CD8-positive, alpha-beta memory T cell (primary cell): ENCODE measurements at regions not wholly inside any gene's neighbourhood (a gene's known extent, or its start where the extent isn't known, plus 50 kb on each side); places are given as distances from the start of the nearest gene placed in this dataset.
"Not testable (repeated sequence)": the region's sequence is repeated elsewhere in the genome, so short reads cannot be mapped to it uniquely, and the experiment has no call there.

Experiments used
- CTCF ChIA-PET: fragments of 350-600 bp; sonication (Branson Sonifier 250); formaldehyde crosslinking; loops from one replicate; lab custom pipeline; 2021; ENCODE audit warnings: antibody characterized with exemption; lab: Charles Lee
- POLR2A ChIA-PET: fragments of 350-600 bp; sonication (Branson Sonifier 250); formaldehyde crosslinking; loops from one replicate; lab custom pipeline; 2021; ENCODE audit warnings: antibody characterized with exemption; lab: Charles Lee
- DNase-seq, 5 donors: peaks; one replicate each; pipeline versions ENCODE4 v3.0.0 to v3.0.0-alpha.2; 2020 to 2022; ENCODE audit warnings: mixed read lengths in 1 of 5
- H3K27ac ChIP-seq: one replicate; pipeline ENCODE4 v1.7.0; 2013; ENCODE audit warnings: low read depth, mild to moderate bottlenecking, low read length, moderate library complexity
- H3K27me3 ChIP-seq: 2 replicates; pipeline ENCODE4 v1.7.0; 2013; ENCODE audit warnings: low read length, mild to moderate bottlenecking; ENCODE audit not compliant: insufficient read depth, poor library complexity, severe bottlenecking
- H3K36me3 ChIP-seq: 2 replicates; pipeline ENCODE4 v1.7.0; 2013; ENCODE audit warnings: mild to moderate bottlenecking, low read length, moderate library complexity; ENCODE audit not compliant: insufficient read depth
- H3K4me1 ChIP-seq: 2 replicates; pipeline ENCODE4 v1.7.0; 2013; ENCODE audit warnings: mild to moderate bottlenecking, low read length, moderate library complexity; ENCODE audit not compliant: insufficient read depth
- H3K4me3 ChIP-seq: 2 replicates; pipeline ENCODE4 v1.7.0; 2013; ENCODE audit warnings: mild to moderate bottlenecking, low read length
- H3K9me3 ChIP-seq: 2 replicates; pipeline ENCODE4 v1.7.0; 2013; ENCODE audit warnings: mild to moderate bottlenecking, low read length
- H3K27ac Mint-ChIP-seq, 8 donors: one replicate each; pipeline ENCODE4 v1.8.0; 2020 to 2021; ENCODE audit warnings: mixed read lengths in 8 of 8, mild to moderate bottlenecking in 6 of 8, inconsistent platforms in 3 of 8, moderate library complexity in 3 of 8
- H3K27me3 Mint-ChIP-seq, 2 donors: one replicate each; pipeline ENCODE4 v1.8.0; 2020 to 2021; ENCODE audit warnings: mixed read lengths in 2 of 2, mild to moderate bottlenecking in 1 of 2, moderate library complexity in 1 of 2
- H3K36me3 Mint-ChIP-seq, 3 donors: one replicate each; pipeline ENCODE4 v1.8.0; 2020 to 2021; ENCODE audit warnings: mixed read lengths in 3 of 3, inconsistent platforms in 1 of 3, mild to moderate bottlenecking in 1 of 3
- H3K4me1 Mint-ChIP-seq, 3 donors: one replicate each; pipeline ENCODE4 v1.8.0; 2020 to 2021; ENCODE audit warnings: mixed read lengths in 3 of 3, inconsistent platforms in 1 of 3, mild to moderate bottlenecking in 1 of 3
- H3K4me3 Mint-ChIP-seq, 7 donors: one replicate each; pipeline ENCODE4 v1.8.0; 2020 to 2021; ENCODE audit warnings: mixed read lengths in 7 of 7, mild to moderate bottlenecking in 6 of 7, moderate library complexity in 4 of 7, inconsistent platforms in 2 of 7
- H3K9me3 Mint-ChIP-seq, 5 donors: one replicate each; pipeline ENCODE4 v1.8.0; 2020 to 2022; ENCODE audit warnings: mixed read lengths in 5 of 5, mild to moderate bottlenecking in 3 of 5, moderate library complexity in 2 of 5, inconsistent platforms in 1 of 5

DNA sequence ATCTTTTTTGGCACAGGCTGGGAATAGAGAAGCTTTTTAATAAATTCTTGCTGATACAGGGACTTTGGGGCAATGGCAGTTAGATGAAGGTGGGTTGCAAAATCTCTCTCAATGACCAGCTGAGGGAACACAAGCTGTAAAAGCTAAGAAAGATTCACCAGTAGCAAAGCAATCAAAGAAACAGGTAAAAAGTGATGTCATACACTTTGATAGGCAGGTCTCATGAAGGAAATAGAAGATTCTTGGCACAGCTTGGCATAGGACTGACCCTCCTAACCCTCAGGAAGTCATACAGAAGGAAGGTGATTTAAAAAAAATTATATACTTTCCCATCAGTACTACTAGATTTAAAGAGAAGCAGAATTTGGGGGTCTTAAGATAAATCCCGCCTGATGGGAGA lies 263.6 kb downstream of the LPIN1 start:
- no peak for DNase-seq
- Histone ChIP-seq H3K36me3 (no peaks in the 10 kb centered on the region), H3K9me3 (no peaks in the 10 kb centered on the region), H3K4me1 (peaks cover 17% of the 10 kb centered on the region), H3K4me3 (no peak overlapping the region), H3K27me3 (peaks cover 11% of the 10 kb centered on the region), H3K27ac (no peak overlapping the region)
- H3K4me1 Mint-ChIP-seq: peaks cover 18 to 25% (median 20%) of the 10 kb centered on the region in 3 donors
- H3K36me3 Mint-ChIP-seq: peaks cover 0 to 1% (median 0%) of the 10 kb centered on the region in 3 donors
- no peak overlapping the region for H3K4me3 Mint-ChIP-seq
- peaks cover 52 to 78% of the 10 kb centered on the region in 2 donors for H3K27me3 Mint-ChIP-seq
- ChIA-PET POLR2A (no interaction called here), CTCF (no interaction called here)
- H3K27ac Mint-ChIP-seq: peak overlapping the region in 1 of 8 donors; percentile 24
- peaks cover 0 to 4% (median 0%) of the 10 kb centered on the region in 5 donors for H3K9me3 Mint-ChIP-seq

DNA sequence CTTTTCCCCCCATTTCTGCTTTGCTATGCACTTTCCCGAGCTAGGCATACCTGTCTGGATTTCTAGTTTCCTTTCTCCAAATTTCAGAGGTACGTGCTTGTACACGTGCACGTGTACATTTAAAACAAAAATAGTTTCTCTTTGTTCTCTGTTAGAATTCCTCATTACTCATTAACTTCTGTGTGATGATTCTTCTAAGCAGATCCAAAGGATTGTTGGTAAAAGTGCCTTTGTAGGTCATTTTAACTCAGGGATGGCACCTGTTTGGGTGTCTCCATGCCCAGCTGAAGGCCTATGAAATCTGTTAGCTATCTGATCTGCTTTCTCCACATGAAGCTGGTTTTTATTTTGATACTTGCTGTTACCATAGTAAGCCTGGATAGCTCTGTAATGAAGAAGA lies 264.3 kb downstream of the LPIN1 start:
- ChIA-PET CTCF (no interaction called here), POLR2A (no interaction called here)
- Mint-ChIP-seq H3K27me3 (peaks cover 52 to 81% of the 10 kb centered on the region in 2 donors), H3K4me1 (peaks cover 11 to 18% (median 12%) of the 10 kb centered on the region in 3 donors), H3K9me3 (peaks cover 0 to 4% (median 0%) of the 10 kb centered on the region in 5 donors), H3K27ac (no peak overlapping the region), H3K36me3 (peaks cover 0 to 1% (median 0%) of the 10 kb centered on the region in 3 donors), H3K4me3 (no peak overlapping the region)
- no peak overlapping the region for H3K4me3 ChIP-seq
- H3K27me3 ChIP-seq: peaks cover 11% of the 10 kb centered on the region
- DNase-seq: no peak
- no peaks in the 10 kb centered on the region for H3K9me3 ChIP-seq
- H3K27ac ChIP-seq: no peak overlapping the region
- H3K36me3 ChIP-seq: no peaks in the 10 kb centered on the region
- H3K4me1 ChIP-seq: peaks cover 10% of the 10 kb centered on the region

DNA sequence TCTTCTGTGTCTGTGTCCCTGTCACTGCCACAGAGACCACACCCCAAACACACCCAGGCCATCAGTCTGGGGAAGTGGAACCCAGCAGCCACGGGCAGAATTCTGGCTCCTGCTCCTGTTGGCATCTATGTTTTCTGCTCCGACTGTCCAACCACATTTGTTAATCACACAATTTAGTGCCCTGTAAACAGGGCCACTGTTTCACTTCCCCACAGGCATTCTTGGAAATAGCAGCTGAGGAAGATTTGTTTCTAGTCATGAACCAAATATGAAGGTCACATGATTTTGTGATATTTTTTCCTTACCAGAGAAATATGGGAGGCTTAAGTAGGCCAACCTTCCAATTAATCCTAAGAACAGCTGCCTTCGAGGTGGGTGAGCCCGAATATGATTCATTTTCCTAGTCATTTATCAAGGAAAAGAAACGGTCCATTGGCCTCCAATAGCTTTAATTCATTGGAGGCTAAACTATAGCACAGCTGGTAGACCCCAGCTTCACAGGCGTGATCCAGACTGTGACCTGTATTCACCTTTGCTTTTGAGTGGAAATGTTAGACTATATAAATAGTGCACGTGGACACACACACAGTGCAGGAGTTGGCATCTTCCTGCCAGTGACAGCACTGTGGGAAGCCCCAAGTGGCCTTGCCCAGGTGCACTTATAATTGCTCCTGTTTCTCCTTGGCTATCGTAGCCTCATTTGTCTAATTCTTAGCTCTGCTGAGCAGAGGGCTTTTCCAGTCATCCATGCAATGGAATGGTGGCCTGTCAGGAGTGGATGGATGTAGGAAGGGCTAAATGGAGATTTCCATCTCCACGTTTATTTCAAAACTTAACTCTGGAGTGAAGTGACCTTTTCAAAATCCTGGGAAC lies 267.9 kb downstream of the LPIN1 start:
- H3K27me3 Mint-ChIP-seq: peaks cover 38 to 78% of the 10 kb centered on the region in 2 donors
- CTCF ChIA-PET: no interaction called here
- H3K36me3 Mint-ChIP-seq: peaks cover 0 to 1% (median 0%) of the 10 kb centered on the region in 3 donors
- no peak overlapping the region for H3K4me3 Mint-ChIP-seq
- no peak overlapping the region for H3K27ac ChIP-seq
- POLR2A ChIA-PET: no interaction called here
- peaks cover 0 to 8% (median 4%) of the 10 kb centered on the region in 5 donors for H3K9me3 Mint-ChIP-seq
- no peak overlapping the region for H3K4me3 ChIP-seq
- no peak overlapping the region for H3K27ac Mint-ChIP-seq
- no peaks in the 10 kb centered on the region for H3K36me3 ChIP-seq
- H3K4me1 ChIP-seq: no peaks in the 10 kb centered on the region
- peaks cover 0 to 26% (median 0%) of the 10 kb centered on the region in 3 donors for H3K4me1 Mint-ChIP-seq
- H3K27me3 ChIP-seq: peaks cover 7% of the 10 kb centered on the region
- no peak for DNase-seq
- H3K9me3 ChIP-seq: no peaks in the 10 kb centered on the region

DNA sequence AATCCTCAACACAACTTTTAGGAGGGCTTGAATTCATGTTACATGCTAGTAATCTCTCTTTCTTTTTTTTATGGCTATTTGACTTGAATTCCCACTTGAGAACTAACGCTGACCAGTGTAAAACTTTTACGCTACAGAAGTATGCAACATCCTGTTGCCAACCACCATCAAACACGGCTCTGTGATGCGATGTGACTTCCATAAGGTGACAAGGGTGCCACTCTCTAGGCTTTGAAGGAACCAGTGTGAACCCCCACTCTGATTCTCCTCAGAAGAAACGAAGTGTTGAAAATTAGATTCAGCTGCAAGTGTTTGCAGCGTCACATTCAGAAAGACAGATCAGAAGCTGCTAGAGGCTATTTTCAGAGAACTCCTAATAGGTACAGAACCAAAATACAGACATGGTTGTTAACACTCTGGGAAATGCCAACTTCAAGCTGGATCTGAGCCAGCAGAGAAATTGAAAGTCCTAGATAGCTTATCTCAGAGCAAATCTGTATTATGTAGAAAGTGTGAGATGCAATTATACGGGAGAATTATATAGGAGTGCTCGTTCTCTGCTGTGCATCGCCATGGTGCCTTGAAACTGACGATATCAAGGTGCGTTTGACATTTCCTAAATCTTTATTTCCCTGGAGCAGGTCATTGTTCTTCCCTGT lies 271.2 kb downstream of the LPIN1 start:
- H3K36me3 ChIP-seq: no peaks in the 10 kb centered on the region
- peaks cover 33 to 53% of the 10 kb centered on the region in 2 donors for H3K27me3 Mint-ChIP-seq
- H3K27me3 ChIP-seq: no peaks in the 10 kb centered on the region
- peaks cover 10 to 41% (median 35%) of the 10 kb centered on the region in 5 donors for H3K9me3 Mint-ChIP-seq
- no peak overlapping the region for H3K27ac Mint-ChIP-seq
- DNase-seq: no peak
- no peaks in the 10 kb centered on the region for H3K4me1 ChIP-seq
- ChIA-PET POLR2A (no interaction called here), CTCF (no interaction called here)
- H3K9me3 ChIP-seq: peaks cover 17% of the 10 kb centered on the region
- H3K4me1 Mint-ChIP-seq: peaks cover 0 to 22% (median under 1%) of the 10 kb centered on the region in 3 donors
- peaks cover 0 to 4% (median 2%) of the 10 kb centered on the region in 3 donors for H3K36me3 Mint-ChIP-seq
- H3K4me3 Mint-ChIP-seq: no peak overlapping the region
- H3K4me3 ChIP-seq: no peak overlapping the region
- H3K27ac ChIP-seq: no peak overlapping the region

DNA sequence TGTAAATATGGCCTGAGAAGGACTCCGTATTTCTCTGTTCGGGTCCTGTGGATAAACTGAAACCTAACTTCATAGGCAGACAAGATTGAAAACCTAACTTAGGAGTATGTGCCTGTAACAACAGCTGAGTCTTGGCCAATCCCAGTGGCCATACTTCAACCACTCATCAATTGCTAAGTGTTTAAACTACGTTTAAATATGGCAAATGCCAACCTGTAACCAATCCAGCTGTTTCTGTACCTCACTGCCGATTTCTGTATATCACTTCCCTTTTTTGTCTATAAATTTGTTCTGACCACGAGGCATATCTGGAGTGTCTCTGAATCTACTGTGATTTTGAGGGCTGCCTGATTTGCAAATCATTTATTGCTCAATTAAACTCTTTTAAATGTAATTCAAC lies 272.3 kb downstream of the LPIN1 start:
- CTCF ChIA-PET, DNase-seq, H3K27ac Mint-ChIP-seq, H3K4me1 ChIP-seq, H3K36me3 ChIP-seq, H3K4me3 Mint-ChIP-seq, H3K36me3 Mint-ChIP-seq, POLR2A ChIA-PET, H3K27me3 ChIP-seq, H3K27ac ChIP-seq, H3K4me3 ChIP-seq: not testable (repeated sequence)
- peaks cover 12 to 48% (median 32%) of the 10 kb centered on the region in 5 donors for H3K9me3 Mint-ChIP-seq
- peaks cover 0 to 22% (median 2%) of the 10 kb centered on the region in 3 donors for H3K4me1 Mint-ChIP-seq
- peaks cover 17% of the 10 kb centered on the region for H3K9me3 ChIP-seq
- peaks cover 31 to 54% of the 10 kb centered on the region in 2 donors for H3K27me3 Mint-ChIP-seq

DNA sequence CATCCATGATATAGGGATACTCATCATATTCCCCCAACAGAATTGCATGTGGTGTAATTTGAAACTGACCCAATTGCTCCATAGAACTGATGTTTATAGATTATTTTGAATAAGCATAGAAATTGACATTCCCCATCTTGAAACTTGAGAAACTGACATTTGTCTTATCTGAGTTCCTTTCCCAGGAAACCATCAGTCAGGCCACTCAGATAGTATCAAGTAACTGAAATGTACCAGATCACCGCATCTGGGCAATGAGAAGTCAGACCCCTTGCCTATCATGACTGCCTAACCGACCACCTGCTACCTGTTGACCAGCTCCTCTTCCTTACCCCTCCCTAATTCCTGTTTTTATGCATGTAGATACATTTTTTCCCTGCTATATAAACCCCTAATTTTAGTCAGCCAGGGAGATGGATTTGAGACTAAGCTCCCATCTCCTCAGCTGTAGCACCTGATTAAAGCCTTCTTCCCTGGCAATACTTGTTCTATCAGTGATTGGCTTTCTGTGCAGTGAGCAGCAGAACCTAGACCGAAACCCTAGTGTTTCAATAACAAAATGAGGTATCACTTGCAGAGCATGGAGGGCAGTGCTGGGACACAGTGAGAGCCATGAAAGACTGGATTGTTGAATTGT lies 274.5 kb downstream of the LPIN1 start:
- H3K4me1 ChIP-seq: no peaks in the 10 kb centered on the region
- peaks cover 29 to 39% of the 10 kb centered on the region in 2 donors for H3K27me3 Mint-ChIP-seq
- no peak overlapping the region for H3K27ac Mint-ChIP-seq
- H3K27ac ChIP-seq: no peak overlapping the region
- peaks cover 0 to 7% (median 2%) of the 10 kb centered on the region in 3 donors for H3K36me3 Mint-ChIP-seq
- no peak overlapping the region for H3K4me3 ChIP-seq
- DNase-seq: no peak
- no peak overlapping the region for H3K4me3 Mint-ChIP-seq
- H3K4me1 Mint-ChIP-seq: peaks cover 0 to 18% (median 2%) of the 10 kb centered on the region in 3 donors
- no peaks in the 10 kb centered on the region for H3K36me3 ChIP-seq
- peaks cover 17% of the 10 kb centered on the region for H3K9me3 ChIP-seq
- ChIA-PET CTCF (no interaction called here), POLR2A (no interaction called here)
- no peaks in the 10 kb centered on the region for H3K27me3 ChIP-seq
- peaks cover 12 to 48% (median 32%) of the 10 kb centered on the region in 5 donors for H3K9me3 Mint-ChIP-seq

DNA sequence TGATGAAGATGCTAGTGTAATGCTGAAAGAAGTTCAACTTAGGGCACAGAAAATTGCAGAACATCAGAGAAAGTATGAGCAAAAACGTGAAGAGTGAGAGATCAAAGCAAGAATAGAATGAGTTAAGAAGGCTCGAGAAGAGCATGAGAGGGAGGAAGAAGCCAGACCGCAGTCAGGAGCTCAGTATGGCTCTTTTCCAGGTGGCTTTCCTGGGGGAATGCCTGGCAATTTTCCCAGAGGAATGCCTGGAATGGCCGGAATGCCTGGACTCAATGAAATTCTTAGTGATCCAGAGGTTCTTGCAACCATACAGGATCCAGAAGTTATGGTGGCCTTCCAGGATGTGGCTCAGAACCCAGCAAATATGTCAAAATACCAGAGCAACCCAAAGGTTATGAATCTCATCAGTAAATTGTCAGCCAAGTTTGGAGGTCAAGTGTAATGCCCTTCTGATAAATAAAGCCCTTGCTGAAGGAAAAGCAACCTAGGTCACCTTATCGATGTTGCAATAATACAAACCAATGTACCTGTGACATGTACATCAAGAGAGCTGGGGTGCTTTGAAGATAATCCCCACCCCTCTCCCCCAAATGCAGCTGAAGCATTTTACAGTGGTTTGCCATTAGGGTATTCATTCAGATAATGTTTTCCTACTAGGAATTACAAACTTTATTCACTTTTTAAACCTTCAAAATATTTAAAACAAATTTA lies 277.9 kb downstream of the LPIN1 start:
- H3K4me1 Mint-ChIP-seq, H3K27ac Mint-ChIP-seq, POLR2A ChIA-PET, DNase-seq, H3K36me3 Mint-ChIP-seq, CTCF ChIA-PET, H3K27ac ChIP-seq, H3K27me3 ChIP-seq, H3K4me3 ChIP-seq, H3K36me3 ChIP-seq, H3K4me1 ChIP-seq, H3K4me3 Mint-ChIP-seq: not testable (repeated sequence)
- H3K9me3 ChIP-seq: peaks cover 17% of the 10 kb centered on the region
- H3K9me3 Mint-ChIP-seq: peaks cover 12 to 41% (median 32%) of the 10 kb centered on the region in 5 donors
- peaks cover 27 to 28% of the 10 kb centered on the region in 2 donors for H3K27me3 Mint-ChIP-seq
